PC-3 (cell line): ENCODE measurements at regions not wholly inside any gene's neighbourhood (a gene's known extent, or its start where the extent isn't known, plus 50 kb on each side); places are given as distances from the start of the nearest gene placed in this dataset.
"Not testable (repeated sequence)": the region's sequence is repeated elsewhere in the genome, so short reads cannot be mapped to it uniquely, and the experiment has no call there.

Experiments
- ATAC-seq: fragments of 200-7000 bp; cut with Tn5 transposase; 2 replicates; pipeline ENCODE4 v1.9.1; 2020; ENCODE audit warnings: mild to moderate bottlenecking, moderate library complexity
- BruUV-seq: library from RNA; stranded (reverse); fragments of 400-500 nt; replicated peaks from 2 replicates; lab custom pipeline; 2021; lab: Mats Ljungman, UMichigan
- CTCF ChIA-PET: fragments of 300-600 bp; sonication (Branson Sonifier 250); formaldehyde crosslinking; loops from one replicate; lab custom pipeline; 2022; ENCODE audit warnings: antibody characterized with exemption; lab: Charles Lee
- POLR2A ChIA-PET: fragments of 300-600 bp; sonication (Branson Sonifier 250); formaldehyde crosslinking; loops from one replicate; lab custom pipeline; 2022; ENCODE audit warnings: antibody characterized with exemption; ENCODE audit not compliant: unreplicated experiment; lab: Charles Lee
- DNase-seq: peaks from one replicate; pipeline ENCODE4 v3.0.0-alpha.2; 2015
- H2AFZ ChIP-seq: fragments of 300-600 bp; sonication (generic); 2 replicates; pipeline ENCODE4 v1.6.0; 2016; ENCODE audit warnings: antibody characterized with exemption, low read length
- H3F3A ChIP-seq: fragments of 300-600 bp; sonication (generic); one replicate; pipeline ENCODE4 v1.6.0; 2017; ENCODE audit warnings: antibody characterized with exemption, low read length, control low read depth, mild to moderate bottlenecking; ENCODE audit not compliant: unreplicated experiment
- H3K27ac ChIP-seq: fragments of 300-600 bp; sonication (generic); 2 replicates; pipeline ENCODE4 v1.5.1; 2016; ENCODE audit warnings: mild to moderate bottlenecking, low read length
- H3K27me3 ChIP-seq: fragments of 300-600 bp; sonication (generic); 2 replicates; pipeline ENCODE4 v1.6.1; 2016; ENCODE audit warnings: low read length, mixed read lengths
- H3K36me3 ChIP-seq: fragments of 300-600 bp; sonication (generic); 2 replicates; pipeline ENCODE4 v1.6.1; 2016; ENCODE audit warnings: low read depth, mixed run types, low read length, mixed read lengths
- H3K4me1 ChIP-seq: fragments of 300-600 bp; sonication (generic); 2 replicates; pipeline ENCODE4 v1.5.1; 2016; ENCODE audit warnings: low read length; ENCODE audit not compliant: insufficient read depth
- H3K4me2 ChIP-seq: fragments of 300-600 bp; sonication (generic); 2 replicates; pipeline ENCODE4 v1.6.0; 2016; ENCODE audit warnings: low read length
- H3K4me3 ChIP-seq: fragments of 300-600 bp; sonication (generic); 2 replicates; pipeline ENCODE4 v1.5.1; 2016; ENCODE audit warnings: mild to moderate bottlenecking, low read length, mixed read lengths
- H3K79me2 ChIP-seq: fragments of 300-600 bp; sonication (generic); 2 replicates; pipeline ENCODE4 v1.6.1; 2017; ENCODE audit warnings: low read length, mixed read lengths
- H3K9ac ChIP-seq: fragments of 300-600 bp; sonication (generic); 2 replicates; pipeline ENCODE4 v1.6.0; 2016; ENCODE audit warnings: mild to moderate bottlenecking, low read length
- H3K9me2 ChIP-seq: fragments of 300-600 bp; sonication (generic); replicated peaks from 2 replicates; pipeline ENCODE4 v1.6.1; 2016; ENCODE audit warnings: mixed run types, low read length, mixed read lengths
- H3K9me3 ChIP-seq: fragments of 300-600 bp; sonication (generic); 2 replicates; pipeline ENCODE4 v1.6.1; 2016; ENCODE audit warnings: low read length, mixed read lengths
- H4K20me1 ChIP-seq: fragments of 300-600 bp; sonication (generic); 2 replicates; pipeline ENCODE4 v1.6.1; 2016; ENCODE audit warnings: low read length, mixed read lengths
- EZH2 ChIP-seq: fragments of 300-600 bp; sonication (generic); IDR thresholded peaks from one replicate; pipeline ENCODE4 v1.6.1; 2017; ENCODE audit warnings: antibody characterized with exemption, mild to moderate bottlenecking, low read length; ENCODE audit not compliant: unreplicated experiment
- EZH2phosphoT487 ChIP-seq: fragments of 300-600 bp; sonication (generic); IDR thresholded peaks from 2 replicates; pipeline ENCODE4 v1.6.1; 2018; ENCODE audit warnings: mild to moderate bottlenecking, antibody characterized with exemption, low read length, borderline replicate concordance
- intact Hi-C: fragments of 100-400 bp; cut with micrococcal nuclease; formaldehyde crosslinking; loops from 2 replicates; pipeline ENCODE4 v1.9.0; 2023
- TF ChIP-seq, protein P1 (sequence below): fragments of 300-600 bp; sonication (generic); conservative IDR thresholded peaks from 2 replicates; pipeline ENCODE4 v1.5.1; 2017; ENCODE audit warnings: antibody characterized with exemption, low read depth, mild to moderate bottlenecking, low read length

DNA sequence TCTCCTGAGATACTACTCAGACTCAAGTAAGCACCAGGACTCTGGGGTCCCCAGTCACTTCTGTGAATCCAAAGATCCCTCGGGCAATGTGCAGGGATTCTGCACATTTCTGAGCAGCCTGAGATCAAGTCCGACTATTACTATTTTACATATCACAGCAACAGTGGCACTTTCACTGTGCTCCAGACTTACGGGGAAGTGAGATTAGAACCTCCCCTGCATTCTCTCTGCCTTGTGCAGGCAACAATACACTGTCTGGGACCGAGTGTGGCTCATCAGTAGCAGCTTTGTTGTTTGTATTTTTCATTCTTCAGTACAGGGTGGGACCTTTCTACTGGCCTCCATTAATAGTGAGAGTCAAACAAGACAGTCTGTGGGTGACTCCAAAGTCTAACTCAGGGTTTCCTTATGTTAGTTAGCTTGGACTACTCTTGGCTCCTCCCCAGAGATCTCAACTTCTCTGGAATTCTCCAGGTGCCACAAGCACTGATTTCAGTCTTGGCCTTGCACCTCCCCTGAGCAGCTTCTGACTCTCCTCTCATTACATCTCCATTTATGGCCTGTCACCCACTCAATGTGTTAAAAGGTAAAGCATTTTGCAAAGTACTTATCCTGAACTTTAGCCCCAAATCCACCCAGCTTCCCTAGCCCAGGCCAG is 76.2 kb upstream of the TOP3B start:
- no peak for DNase-seq
- intact Hi-C loops = no loop called here
- ATAC-seq = no peak
- H3K27me3 ChIP-seq = no peaks in the 10 kb centered on the region; the same call in 1 of the 2 replicates
- ChIA-PET CTCF (no interaction called here), POLR2A (no interaction called here)
- H3K9ac ChIP-seq = no peak overlapping the region
- H3K9me3 ChIP-seq = no peaks in the 10 kb centered on the region
- no peaks in the 10 kb centered on the region for H3K9me2 ChIP-seq
- H3K36me3 ChIP-seq = no peaks in the 10 kb centered on the region
- H3K4me1 ChIP-seq = no peaks in the 10 kb centered on the region
- no peaks in the 10 kb centered on the region for H3K79me2 ChIP-seq
- no peak overlapping the region for H3K4me2 ChIP-seq
- H3K4me3 ChIP-seq = no peak overlapping the region
- H4K20me1 ChIP-seq = no peaks in the 10 kb centered on the region
- no peak overlapping the region for H2AFZ ChIP-seq
- no peak overlapping the region for H3K27ac ChIP-seq
- no peaks in the 10 kb centered on the region for H3F3A ChIP-seq
- no TSS peak for BruUV-seq
- TF ChIP-seq EZH2 = no peak
- TF ChIP-seq, protein P1, sequence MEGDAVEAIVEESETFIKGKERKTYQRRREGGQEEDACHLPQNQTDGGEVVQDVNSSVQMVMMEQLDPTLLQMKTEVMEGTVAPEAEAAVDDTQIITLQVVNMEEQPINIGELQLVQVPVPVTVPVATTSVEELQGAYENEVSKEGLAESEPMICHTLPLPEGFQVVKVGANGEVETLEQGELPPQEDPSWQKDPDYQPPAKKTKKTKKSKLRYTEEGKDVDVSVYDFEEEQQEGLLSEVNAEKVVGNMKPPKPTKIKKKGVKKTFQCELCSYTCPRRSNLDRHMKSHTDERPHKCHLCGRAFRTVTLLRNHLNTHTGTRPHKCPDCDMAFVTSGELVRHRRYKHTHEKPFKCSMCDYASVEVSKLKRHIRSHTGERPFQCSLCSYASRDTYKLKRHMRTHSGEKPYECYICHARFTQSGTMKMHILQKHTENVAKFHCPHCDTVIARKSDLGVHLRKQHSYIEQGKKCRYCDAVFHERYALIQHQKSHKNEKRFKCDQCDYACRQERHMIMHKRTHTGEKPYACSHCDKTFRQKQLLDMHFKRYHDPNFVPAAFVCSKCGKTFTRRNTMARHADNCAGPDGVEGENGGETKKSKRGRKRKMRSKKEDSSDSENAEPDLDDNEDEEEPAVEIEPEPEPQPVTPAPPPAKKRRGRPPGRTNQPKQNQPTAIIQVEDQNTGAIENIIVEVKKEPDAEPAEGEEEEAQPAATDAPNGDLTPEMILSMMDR = no peak
- TF ChIP-seq EZH2phosphoT487 = no peak

DNA sequence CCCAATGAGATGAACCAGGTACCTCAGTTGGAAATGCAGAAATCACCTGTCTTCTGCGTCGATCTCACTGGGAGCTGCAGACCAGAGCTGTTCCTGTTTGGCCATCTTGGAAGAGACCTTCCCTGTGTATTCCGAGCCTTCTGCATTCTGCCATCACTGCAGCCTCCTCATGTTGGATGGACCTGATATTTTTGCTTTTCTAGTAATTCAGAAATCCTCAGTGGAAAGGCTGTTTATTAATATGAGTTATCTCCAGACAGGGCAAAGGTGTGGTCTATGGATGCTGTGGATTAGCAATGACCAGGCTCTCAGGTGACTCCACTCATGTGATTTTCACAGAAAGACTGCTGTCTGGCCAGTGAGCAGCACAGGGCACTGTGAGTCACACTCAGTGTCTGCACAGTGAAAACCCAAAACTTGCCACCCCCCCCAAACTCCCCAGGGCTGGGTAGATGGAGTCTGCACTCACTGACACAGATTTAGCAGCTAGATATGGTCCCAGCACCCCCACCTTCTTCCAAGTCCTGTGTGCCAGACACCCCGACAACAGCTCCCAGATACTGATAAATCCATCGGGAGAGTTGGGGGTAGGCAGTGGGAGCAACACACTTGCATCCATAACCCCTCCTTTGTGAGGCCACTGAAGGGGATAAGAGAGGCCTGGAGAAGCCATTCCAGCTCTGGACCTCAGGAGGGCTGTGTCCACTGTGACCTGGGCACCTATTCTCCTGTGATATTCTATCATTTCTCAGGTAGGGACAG is 75.2 kb upstream of the TOP3B start:
- Histone ChIP-seq H3K4me1 (no peaks in the 10 kb centered on the region), H2AFZ (no peak overlapping the region), H4K20me1 (no peaks in the 10 kb centered on the region), H3K4me3 (no peak overlapping the region), H3K9me2 (no peaks in the 10 kb centered on the region), H3K27ac (no peak overlapping the region), H3K9ac (no peak overlapping the region), H3K27me3 (no peaks in the 10 kb centered on the region; the same call in 1 of the 2 replicates), H3K79me2 (no peaks in the 10 kb centered on the region), H3K4me2 (no peak overlapping the region), H3K36me3 (no peaks in the 10 kb centered on the region), H3F3A (no peaks in the 10 kb centered on the region), H3K9me3 (no peaks in the 10 kb centered on the region)
- POLR2A ChIA-PET = interaction anchor here (0.6 kb wide), 1 partner anchor 150 kb away, joined by 3 read pairs; no protein-coding TSS in a partner anchor
- CTCF ChIA-PET = no interaction called here
- TF ChIP-seq, protein P1 = no peak
- no peak for TF ChIP-seq EZH2phosphoT487
- TF ChIP-seq EZH2 = no peak
- BruUV-seq = no TSS peak
- ATAC-seq = no peak
- intact Hi-C loops = no loop called here
- DNase-seq = no peak

DNA sequence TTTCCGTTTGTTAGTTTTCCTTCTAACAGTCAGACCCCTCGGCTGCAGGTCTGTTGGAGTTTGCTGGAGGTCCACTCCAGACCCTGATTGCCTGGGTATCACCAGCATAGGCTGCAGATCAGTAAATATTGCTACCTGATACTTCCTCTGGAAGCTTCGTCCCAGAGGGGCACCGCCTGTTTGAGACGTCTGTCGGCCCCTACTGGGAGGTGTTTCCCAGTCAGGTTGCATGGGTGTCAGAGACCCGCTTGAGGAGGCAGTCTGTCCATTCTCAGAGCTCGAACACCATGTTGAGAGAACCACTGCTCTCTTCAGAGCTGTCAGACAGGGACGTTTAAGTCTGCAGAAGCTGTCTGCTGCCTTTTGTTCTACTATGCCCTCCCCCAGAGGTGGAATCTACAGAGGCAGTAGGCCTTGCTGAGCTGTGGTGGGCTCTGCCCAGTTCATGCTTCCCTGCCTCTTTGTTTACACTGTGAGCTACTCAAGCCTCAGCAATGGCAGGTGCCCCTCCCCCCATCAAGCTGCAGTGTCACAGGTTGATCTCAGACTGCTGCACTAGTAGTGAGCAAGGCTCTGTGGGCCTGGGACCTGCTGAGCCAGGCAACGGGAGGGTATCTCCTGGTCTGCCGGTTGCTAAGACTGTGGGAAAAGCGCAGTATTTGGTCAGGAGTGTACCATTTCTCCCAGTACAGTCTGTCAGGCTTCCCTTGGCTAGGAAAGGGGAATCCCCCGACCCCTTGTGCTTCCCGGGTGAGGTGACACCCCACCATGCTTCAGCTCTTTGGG is 74.4 kb upstream of the TOP3B start:
- H3K9ac ChIP-seq, H3F3A ChIP-seq, BruUV-seq, H3K4me3 ChIP-seq, H3K27ac ChIP-seq, H3K36me3 ChIP-seq, intact Hi-C loops, H3K9me2 ChIP-seq, ATAC-seq, H4K20me1 ChIP-seq, DNase-seq, H3K27me3 ChIP-seq, H2AFZ ChIP-seq, H3K4me2 ChIP-seq, POLR2A ChIA-PET, H3K4me1 ChIP-seq, H3K9me3 ChIP-seq, H3K79me2 ChIP-seq, CTCF ChIA-PET: not testable (repeated sequence)

DNA sequence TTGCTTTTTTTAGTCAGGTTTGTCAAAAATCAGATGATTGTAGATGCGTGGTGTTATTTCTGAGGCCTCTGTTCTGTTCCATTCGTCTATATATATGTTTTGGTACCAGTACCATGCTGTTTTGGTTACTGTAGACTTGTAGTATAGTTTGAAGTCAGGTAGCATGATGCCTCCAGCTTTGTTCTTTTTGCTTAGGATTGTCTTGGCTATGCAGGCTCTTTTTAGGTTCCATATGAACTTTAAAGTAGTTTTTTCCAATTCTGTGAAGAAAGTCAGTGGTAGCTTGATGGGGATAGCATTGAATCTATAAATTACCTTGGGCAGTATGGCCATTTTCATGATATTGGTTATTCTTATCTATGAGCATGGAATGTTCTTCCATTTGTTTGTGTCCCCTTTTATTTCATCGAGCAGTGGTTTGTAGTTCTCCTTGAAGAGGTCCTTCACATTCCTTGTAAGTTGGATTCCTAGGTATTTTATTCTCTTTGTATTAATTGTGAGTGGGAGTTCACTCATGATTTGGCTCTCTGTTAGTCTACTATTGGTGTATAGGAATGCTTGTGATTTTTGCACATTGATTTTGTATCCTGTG is 70.1 kb upstream of the TOP3B start:
- H3K4me2 ChIP-seq, BruUV-seq, H3K9me3 ChIP-seq, ATAC-seq, H4K20me1 ChIP-seq, H3K79me2 ChIP-seq, POLR2A ChIA-PET, H3K27ac ChIP-seq, H3K27me3 ChIP-seq, H2AFZ ChIP-seq, intact Hi-C loops, H3K4me1 ChIP-seq, CTCF ChIA-PET, DNase-seq, H3F3A ChIP-seq, H3K9me2 ChIP-seq, H3K9ac ChIP-seq, H3K36me3 ChIP-seq, H3K4me3 ChIP-seq: not testable (repeated sequence)
